GM18520 (cell line): ENCODE measurements at regions not wholly inside any gene's neighbourhood (a gene's known extent, or its start where the extent isn't known, plus 50 kb on each side); places are given as distances from the start of the nearest gene placed in this dataset.
"Not testable (repeated sequence)": the region's sequence is repeated elsewhere in the genome, so short reads cannot be mapped to it uniquely, and the experiment has no call there.

ENCODE experiments used
- ATAC-seq: cut with Tn5 transposase; IDR thresholded peaks from one replicate; pipeline ENCODE4 v1.9.1; 2021; ENCODE audit not compliant: unreplicated experiment

- no peak for ATAC-seq
Observed at GRCh38 chr2:33931164-33931563, 332.1 kb upstream of the FAM98A start.

GRCh38 chr2:33929467-33929866 is 330.4 kb upstream of the FAM98A start:
- ATAC-seq: peak; percentile 80

GRCh38 chr2:33927756-33928155 is 328.7 kb upstream of the FAM98A start:
- ATAC-seq: no peak

- no peak for ATAC-seq
Observed at GRCh38 chr2:33925311-33925710, 326.2 kb upstream of the FAM98A start.

GRCh38 chr2:33924586-33925169 is 325.6 kb upstream of the FAM98A start:
- no peak for ATAC-seq

GRCh38 chr2:33917252-33917651 is 318.2 kb upstream of the FAM98A start:
- no peak for ATAC-seq

GRCh38 chr2:33913071-33913616 is 314.0 kb upstream of the FAM98A start:
- no peak for ATAC-seq

GRCh38 chr2:33911327-33911726 is 312.2 kb upstream of the FAM98A start:
- no peak for ATAC-seq

- no peak for ATAC-seq
Observed at GRCh38 chr2:33909945-33910695, 311.0 kb upstream of the FAM98A start.

- no peak for ATAC-seq
Observed at GRCh38 chr2:33907866-33908265, 308.8 kb upstream of the FAM98A start.

GRCh38 chr2:33906129-33906528 is 307.0 kb upstream of the FAM98A start:
- not testable (repeated sequence) for ATAC-seq

GRCh38 chr2:33904801-33905200 is 305.7 kb upstream of the FAM98A start:
- no peak for ATAC-seq

- no peak for ATAC-seq
Observed at GRCh38 chr2:33903701-33904100, 304.6 kb upstream of the FAM98A start.

GRCh38 chr2:33903215-33903614 is 304.1 kb upstream of the FAM98A start:
- ATAC-seq: no peak

GRCh38 chr2:33900610-33901009 is 301.5 kb upstream of the FAM98A start:
- no peak for ATAC-seq

GRCh38 chr2:33897741-33898140 is 298.6 kb upstream of the FAM98A start:
- no peak for ATAC-seq

GRCh38 chr2:33893824-33894223 is 294.7 kb upstream of the FAM98A start:
- no peak for ATAC-seq

GRCh38 chr2:33891616-33892015 is 292.5 kb upstream of the FAM98A start:
- ATAC-seq: no peak

- no peak for ATAC-seq
Observed at GRCh38 chr2:33890686-33891085, 291.6 kb upstream of the FAM98A start.

GRCh38 chr2:33877348-33878016 is 278.4 kb upstream of the FAM98A start:
- no peak for ATAC-seq

- no peak for ATAC-seq
Observed at GRCh38 chr2:33873076-33873605, 274.0 kb upstream of the FAM98A start.
